A673 (cell line): ENCODE measurements at regions not wholly inside any gene's neighbourhood (a gene's known extent, or its start where the extent isn't known, plus 50 kb on each side); places are given as distances from the start of the nearest gene placed in this dataset.

Experiments used
- BruUV-seq: library from RNA; stranded (reverse); fragments of 400-500 nt; replicated peaks from 2 replicates; lab custom pipeline; 2021; lab: Mats Ljungman, UMichigan
- CTCF ChIA-PET: fragments of 300-600 bp; sonication (Branson Sonifier 250); formaldehyde crosslinking; loops from one replicate; lab custom pipeline; 2022; ENCODE audit warnings: antibody characterized with exemption; lab: Charles Lee
- POLR2A ChIA-PET: fragments of 300-600 bp; sonication (Branson Sonifier 250); formaldehyde crosslinking; loops from one replicate; lab custom pipeline; 2022; ENCODE audit warnings: antibody characterized with exemption; ENCODE audit not compliant: low non-redundant PET; lab: Charles Lee
- DNase-seq: peaks from one replicate; pipeline ENCODE4 v3.0.0-alpha.2; 2015; ENCODE audit warnings: low spot score
- H3K27ac ChIP-seq: fragments of 200-600 bp; sonication (generic); 2 replicates; pipeline ENCODE4 v1.5.1; 2016; ENCODE audit warnings: mixed run types, low read depth, mild to moderate bottlenecking, mixed read lengths, antibody characterized with exemption, low read length; ENCODE audit not compliant: poor library complexity, severe bottlenecking
- H3K27me3 ChIP-seq: fragments of 200-600 bp; sonication (generic); replicated peaks from 2 replicates; pipeline ENCODE4 v1.6.1; 2017; ENCODE audit warnings: mixed run types, low read depth, mild to moderate bottlenecking, mixed read lengths, antibody characterized with exemption, low read length; ENCODE audit not compliant: insufficient read depth, poor library complexity
- H3K36me3 ChIP-seq: fragments of 200-600 bp; sonication (generic); 2 replicates; pipeline ENCODE4 v1.6.1; 2016; ENCODE audit warnings: mixed run types, mild to moderate bottlenecking, mixed read lengths, antibody characterized with exemption, low read length; ENCODE audit not compliant: insufficient read depth, poor library complexity, severe bottlenecking
- H3K4me1 ChIP-seq: fragments of 200-600 bp; sonication (generic); 2 replicates; pipeline ENCODE4 v1.6.1; 2017; ENCODE audit warnings: mixed run types, mild to moderate bottlenecking, mixed read lengths, antibody characterized with exemption, low read length; ENCODE audit not compliant: insufficient read depth, poor library complexity, severe bottlenecking
- H3K4me3 ChIP-seq: fragments of 200-600 bp; sonication (generic); 2 replicates; pipeline ENCODE4 v1.5.1; 2016; ENCODE audit warnings: low read depth, mixed run types, mild to moderate bottlenecking, mixed read lengths, low read length; ENCODE audit not compliant: poor library complexity, severe bottlenecking
- H3K9me3 ChIP-seq: fragments of 200-600 bp; sonication (generic); 2 replicates; pipeline ENCODE4 v1.6.1; 2016; ENCODE audit warnings: mixed run types, low read depth, mild to moderate bottlenecking, mixed read lengths, antibody characterized with exemption, low read length; ENCODE audit not compliant: poor library complexity, severe bottlenecking
- EZH2 ChIP-seq: fragments of 200-600 bp; sonication (generic); IDR thresholded peaks from 2 replicates; pipeline ENCODE4 v1.6.1; 2017; ENCODE audit warnings: borderline replicate concordance, low read depth, mild to moderate bottlenecking, mixed read lengths, antibody characterized with exemption, low read length; ENCODE audit not compliant: poor library complexity, severe bottlenecking
- intact Hi-C: fragments of 100-400 bp; cut with micrococcal nuclease; formaldehyde crosslinking; loops from one replicate; pipeline ENCODE4 v1.10.0; 2022; ENCODE audit not compliant: unreplicated experiment
- TF ChIP-seq, protein P1 (sequence below): fragments of 300-800, 200-600 bp; sonication (generic); conservative IDR thresholded peaks from 2 replicates; pipeline ENCODE4 v1.5.1; 2017; ENCODE audit warnings: low read depth, mild to moderate bottlenecking, antibody characterized with exemption, low read length, moderate library complexity, mixed read lengths

DNA sequence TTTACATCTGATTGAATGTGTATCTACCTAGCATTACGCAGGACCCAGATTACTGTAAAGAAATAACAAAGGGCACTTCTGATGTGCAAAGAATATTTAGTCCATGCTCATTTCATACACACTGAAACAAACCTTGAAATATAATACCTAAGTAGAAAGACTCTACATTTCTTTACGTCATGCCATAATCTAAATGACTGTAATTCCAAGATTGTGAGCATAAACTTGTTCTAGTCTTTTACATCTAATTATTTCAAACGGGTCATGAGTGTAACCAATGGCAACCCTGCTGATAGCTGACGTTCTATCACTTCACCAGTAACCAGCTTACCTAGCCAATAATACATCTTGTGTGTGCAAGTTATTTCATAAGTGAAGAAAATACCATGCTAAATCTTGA, 433.8 kb downstream of the PRKD1 start:
- BruUV-seq, result no TSS peak
- intact Hi-C loops, result no loop called here
- TF ChIP-seq EZH2, result no peak
- TF ChIP-seq, protein P1, sequence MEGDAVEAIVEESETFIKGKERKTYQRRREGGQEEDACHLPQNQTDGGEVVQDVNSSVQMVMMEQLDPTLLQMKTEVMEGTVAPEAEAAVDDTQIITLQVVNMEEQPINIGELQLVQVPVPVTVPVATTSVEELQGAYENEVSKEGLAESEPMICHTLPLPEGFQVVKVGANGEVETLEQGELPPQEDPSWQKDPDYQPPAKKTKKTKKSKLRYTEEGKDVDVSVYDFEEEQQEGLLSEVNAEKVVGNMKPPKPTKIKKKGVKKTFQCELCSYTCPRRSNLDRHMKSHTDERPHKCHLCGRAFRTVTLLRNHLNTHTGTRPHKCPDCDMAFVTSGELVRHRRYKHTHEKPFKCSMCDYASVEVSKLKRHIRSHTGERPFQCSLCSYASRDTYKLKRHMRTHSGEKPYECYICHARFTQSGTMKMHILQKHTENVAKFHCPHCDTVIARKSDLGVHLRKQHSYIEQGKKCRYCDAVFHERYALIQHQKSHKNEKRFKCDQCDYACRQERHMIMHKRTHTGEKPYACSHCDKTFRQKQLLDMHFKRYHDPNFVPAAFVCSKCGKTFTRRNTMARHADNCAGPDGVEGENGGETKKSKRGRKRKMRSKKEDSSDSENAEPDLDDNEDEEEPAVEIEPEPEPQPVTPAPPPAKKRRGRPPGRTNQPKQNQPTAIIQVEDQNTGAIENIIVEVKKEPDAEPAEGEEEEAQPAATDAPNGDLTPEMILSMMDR, result no peak
- H3K27me3 ChIP-seq, result peaks cover 87% of the 10 kb centered on the region
- no peak overlapping the region for H3K4me3 ChIP-seq
- ChIA-PET CTCF (no interaction called here), POLR2A (no interaction called here)
- H3K9me3 ChIP-seq, result no peaks in the 10 kb centered on the region
- H3K27ac ChIP-seq, result no peak overlapping the region
- no peaks in the 10 kb centered on the region for H3K36me3 ChIP-seq
- DNase-seq, result no peak
- no peaks in the 10 kb centered on the region for H3K4me1 ChIP-seq

DNA sequence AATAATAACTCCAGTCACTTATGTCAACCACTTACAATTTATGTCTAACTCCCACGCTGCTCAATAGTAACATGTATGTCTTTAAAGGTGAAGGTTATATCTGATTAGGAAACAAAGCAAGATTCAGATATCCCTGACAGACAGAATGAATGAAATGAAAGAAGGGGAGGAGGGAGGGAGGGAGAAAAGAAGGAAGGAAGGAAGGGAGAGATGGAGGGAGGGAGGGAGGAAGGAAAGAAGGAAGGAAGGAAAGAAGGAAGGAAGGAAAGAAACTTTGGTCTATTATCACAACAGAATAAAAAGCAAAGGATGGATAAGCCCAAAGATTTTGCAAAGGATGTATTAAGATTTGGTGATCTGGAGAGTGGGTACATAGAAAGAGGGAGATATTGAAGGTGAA, 433.3 kb downstream of the PRKD1 start:
- TF ChIP-seq, protein P1, result no peak
- TF ChIP-seq EZH2, result no peak
- H3K27me3 ChIP-seq, result peaks cover 83% of the 10 kb centered on the region
- H3K4me1 ChIP-seq, result no peaks in the 10 kb centered on the region
- ChIA-PET CTCF (no interaction called here), POLR2A (no interaction called here)
- no peak overlapping the region for H3K4me3 ChIP-seq
- H3K36me3 ChIP-seq, result no peaks in the 10 kb centered on the region
- BruUV-seq, result no TSS peak
- no peaks in the 10 kb centered on the region for H3K9me3 ChIP-seq
- no peak overlapping the region for H3K27ac ChIP-seq
- DNase-seq, result no peak
- intact Hi-C loops, result no loop called here

DNA sequence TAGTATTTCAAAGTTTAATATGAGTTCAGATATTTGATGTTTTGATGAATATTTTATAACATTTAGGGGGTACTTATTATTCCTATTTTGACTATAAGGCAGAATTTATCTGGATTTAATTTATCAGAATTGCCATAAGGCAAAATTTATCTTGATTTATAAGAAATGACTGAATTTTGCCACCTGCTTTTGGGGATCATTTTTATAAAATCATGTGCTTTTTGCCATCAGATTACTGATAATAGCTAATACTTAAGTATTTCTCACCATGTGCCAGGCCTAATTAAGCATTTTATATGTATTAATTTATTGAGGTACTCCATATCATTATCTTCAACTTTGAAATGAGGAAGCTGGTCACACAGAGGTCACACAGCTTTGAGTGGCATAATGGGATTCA, 423.7 kb downstream of the PRKD1 start:
- Histone ChIP-seq H3K27me3 (peaks cover 24% of the 10 kb centered on the region), H3K9me3 (no peaks in the 10 kb centered on the region), H3K4me3 (no peak overlapping the region), H3K36me3 (no peaks in the 10 kb centered on the region), H3K4me1 (no peaks in the 10 kb centered on the region), H3K27ac (no peak overlapping the region)
- TF ChIP-seq, protein P1, result no peak
- TF ChIP-seq EZH2, result no peak
- CTCF ChIA-PET, result interaction anchor here (0.5 kb wide), 1 partner anchor 523 kb away, joined by 7 read pairs; no protein-coding TSS in a partner anchor
- BruUV-seq, result no TSS peak
- no peak for DNase-seq
- intact Hi-C loops, result no loop called here
- POLR2A ChIA-PET, result no interaction called here
